ENCODE measurements at regions not wholly inside any gene's neighbourhood (a gene's known extent, or its start where the extent isn't known, plus 50 kb on each side); places are given as distances from the start of the nearest gene placed in this dataset.

DNA sequence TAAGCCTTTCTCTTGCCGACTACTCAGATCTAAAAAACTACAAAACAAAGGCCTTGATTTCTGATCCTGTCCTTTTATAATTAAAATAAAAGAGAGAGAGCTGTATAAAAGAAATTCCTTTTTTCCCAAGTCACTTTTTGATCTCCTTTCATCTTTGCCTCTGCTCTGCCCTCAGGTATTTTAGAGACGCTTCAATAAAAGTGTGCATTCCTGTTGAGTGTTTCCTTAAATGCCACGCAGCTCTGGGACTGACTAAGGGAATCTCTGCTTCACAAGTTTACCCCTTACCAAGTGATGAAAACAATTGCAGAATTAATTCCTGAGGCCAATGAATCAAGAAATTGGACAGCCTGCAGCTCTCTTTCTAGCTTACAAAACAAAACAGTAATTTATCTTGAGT, 1109.8 kb downstream of the TMTC2 start:
- no peak for DNase-seq (ENCODE audit: low read depth, low spot score)
- FAIRE-seq: no peak
- Histone ChIP-seq H4K20me1 (ENCODE audit: control insufficient read depth, extremely low read depth, insufficient read depth, low read length) (no peaks in the 10 kb centered on the region), H3K9ac (ENCODE audit: control insufficient read depth, extremely low read depth, insufficient read depth, low read length) (no peak overlapping the region), H3K4me1 (ENCODE audit: control insufficient read depth, extremely low read depth, insufficient read depth, low read length) (no peaks in the 10 kb centered on the region), H3K36me3 (ENCODE audit: control insufficient read depth in 2 of 2, extremely low read depth in 1 of 2, insufficient read depth in 2 of 2, low read length in 2 of 2) (no peaks in the 10 kb centered on the region), H2AFZ (ENCODE audit: control insufficient read depth, low read length) (peak overlapping the region; percentile 12), H3K79me2 (ENCODE audit: control insufficient read depth, insufficient read depth, low read length) (no peaks in the 10 kb centered on the region), H3K4me3 (ENCODE audit: control insufficient read depth in 2 of 3, extremely low read depth in 1 of 3, insufficient read depth in 2 of 3, low read depth in 1 of 3, low read length in 3 of 3) (no peak overlapping the region), H3K4me2 (ENCODE audit: control insufficient read depth, extremely low read depth, insufficient read depth, low read depth, low read length) (no peak overlapping the region), H3K9me1 (ENCODE audit: control insufficient read depth, extremely low read depth, insufficient read depth, low read length) (no peaks in the 10 kb centered on the region), H3K27ac (ENCODE audit: control insufficient read depth, insufficient read depth, low read length) (no peak overlapping the region), H3K27me3 (ENCODE audit: control insufficient read depth, extremely low read depth, insufficient read depth, low read length) (no peaks in the 10 kb centered on the region), H3K9me3 (ENCODE audit: control insufficient read depth, low read depth, low read length) (no peaks in the 10 kb centered on the region)
- TF ChIP-seq CTCF (optimal IDR thresholded peaks at IDR 0.05 in 1 of 3, IDR thresholded peaks at IDR 0.05 in 1 of 3, conservative IDR thresholded peaks at IDR 0.05 in 1 of 3; ENCODE audit: extremely low read depth in 1 of 3, insufficient read depth in 2 of 3, low read length in 3 of 3): no peak
- TF ChIP-seq EZH2 (IDR thresholded peaks at IDR 0.05; ENCODE audit: low read length): no peak
- dilution Hi-C loops (cut with MboI; ENCODE audit: extremely low pct_ligation_motif_present, low sequenced_read_pairs): no loop called here

DNA sequence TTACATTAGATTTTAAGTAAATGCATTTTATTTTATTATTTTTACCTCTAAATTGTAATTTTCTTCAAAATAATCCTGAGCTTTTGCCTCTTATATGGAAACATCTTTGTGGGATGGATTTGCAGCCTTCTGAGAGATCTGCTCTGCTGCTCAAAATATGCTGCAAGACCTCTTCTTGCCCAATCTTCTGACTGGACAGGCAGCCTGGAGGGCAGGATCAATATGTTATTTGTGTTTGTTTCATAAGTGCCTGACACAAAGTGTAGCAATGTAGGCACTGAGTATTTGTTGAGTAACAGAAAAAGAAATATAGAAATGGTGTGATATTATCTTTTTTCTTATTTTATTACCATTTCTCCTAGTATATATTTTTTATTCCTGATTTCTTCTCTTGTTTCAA, 1106.9 kb downstream of the TMTC2 start:
- Histone ChIP-seq H3K9me1 (ENCODE audit: control insufficient read depth, extremely low read depth, insufficient read depth, low read length) (no peaks in the 10 kb centered on the region), H3K4me1 (ENCODE audit: control insufficient read depth, extremely low read depth, insufficient read depth, low read length) (no peaks in the 10 kb centered on the region), H3K79me2 (ENCODE audit: control insufficient read depth, insufficient read depth, low read length) (no peaks in the 10 kb centered on the region), H3K4me2 (ENCODE audit: control insufficient read depth, extremely low read depth, insufficient read depth, low read depth, low read length) (no peak overlapping the region), H3K36me3 (ENCODE audit: control insufficient read depth in 2 of 2, extremely low read depth in 1 of 2, insufficient read depth in 2 of 2, low read length in 2 of 2) (no peaks in the 10 kb centered on the region), H3K9ac (ENCODE audit: control insufficient read depth, extremely low read depth, insufficient read depth, low read length) (no peak overlapping the region), H3K27me3 (ENCODE audit: control insufficient read depth, extremely low read depth, insufficient read depth, low read length) (no peaks in the 10 kb centered on the region), H4K20me1 (ENCODE audit: control insufficient read depth, extremely low read depth, insufficient read depth, low read length) (no peaks in the 10 kb centered on the region), H3K4me3 (ENCODE audit: control insufficient read depth in 2 of 3, extremely low read depth in 1 of 3, insufficient read depth in 2 of 3, low read depth in 1 of 3, low read length in 3 of 3) (no peak overlapping the region), H2AFZ (ENCODE audit: control insufficient read depth, low read length) (no peak overlapping the region), H3K9me3 (ENCODE audit: control insufficient read depth, low read depth, low read length) (no peaks in the 10 kb centered on the region), H3K27ac (ENCODE audit: control insufficient read depth, insufficient read depth, low read length) (no peak overlapping the region)
- FAIRE-seq (no peak), DNase-seq (ENCODE audit: low read depth, low spot score) (no peak)
- dilution Hi-C loops (cut with MboI; ENCODE audit: extremely low pct_ligation_motif_present, low sequenced_read_pairs): no loop called here
- no peak for TF ChIP-seq CTCF (optimal IDR thresholded peaks at IDR 0.05 in 1 of 3, IDR thresholded peaks at IDR 0.05 in 1 of 3, conservative IDR thresholded peaks at IDR 0.05 in 1 of 3; ENCODE audit: extremely low read depth in 1 of 3, insufficient read depth in 2 of 3, low read length in 3 of 3)

Measured in keratinocyte (primary cell).